AG09319 (cell line): ENCODE measurements at regions not wholly inside any gene's neighbourhood (a gene's known extent, or its start where the extent isn't known, plus 50 kb on each side); places are given as distances from the start of the nearest gene placed in this dataset.

Experiments used
- DNase-seq: peaks from one replicate; pipeline ENCODE4 v3.0.0-alpha.2; 2010; ENCODE audit warnings: low read depth; ENCODE audit errors: extremely low read depth
- TF ChIP-seq, protein P1 (sequence below): IDR thresholded peaks from 2 replicates; pipeline ENCODE4 v1.5.1; 2011; ENCODE audit warnings: low read depth, mild to moderate bottlenecking, inconsistent platforms, low read length, moderate library complexity

DNA sequence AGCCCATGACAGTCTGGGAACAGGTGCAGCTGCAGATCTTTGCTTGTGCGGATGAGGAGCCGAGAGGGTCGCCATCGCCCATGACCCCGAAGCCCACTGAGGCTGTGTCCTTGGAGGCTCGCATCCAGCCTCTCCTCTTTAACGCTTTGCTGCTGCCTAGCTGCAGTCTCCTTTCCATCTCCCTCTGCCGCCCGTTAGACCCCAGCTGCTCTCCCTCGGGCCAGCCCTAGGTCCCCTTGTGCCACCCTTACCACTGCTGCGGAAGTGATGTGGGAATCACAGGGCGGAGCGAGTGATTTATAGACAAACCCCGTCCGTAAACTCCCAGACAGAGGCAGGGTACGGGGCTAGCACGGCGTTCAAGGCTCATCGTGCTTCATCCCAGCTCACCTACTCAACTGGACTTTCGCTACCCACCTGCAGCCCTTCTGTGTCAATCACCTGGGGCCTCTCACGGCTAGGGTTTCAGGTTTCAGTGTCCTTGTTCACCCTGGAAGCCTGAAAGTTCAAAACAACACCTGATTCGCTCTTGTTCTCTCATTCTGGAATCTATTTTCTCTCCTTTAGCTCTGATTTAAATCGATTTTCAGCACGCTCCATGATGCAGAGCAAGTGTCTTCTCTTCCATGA, 76.1 kb downstream of the PAX1 start:
- DNase-seq = no peak
- TF ChIP-seq, protein P1, sequence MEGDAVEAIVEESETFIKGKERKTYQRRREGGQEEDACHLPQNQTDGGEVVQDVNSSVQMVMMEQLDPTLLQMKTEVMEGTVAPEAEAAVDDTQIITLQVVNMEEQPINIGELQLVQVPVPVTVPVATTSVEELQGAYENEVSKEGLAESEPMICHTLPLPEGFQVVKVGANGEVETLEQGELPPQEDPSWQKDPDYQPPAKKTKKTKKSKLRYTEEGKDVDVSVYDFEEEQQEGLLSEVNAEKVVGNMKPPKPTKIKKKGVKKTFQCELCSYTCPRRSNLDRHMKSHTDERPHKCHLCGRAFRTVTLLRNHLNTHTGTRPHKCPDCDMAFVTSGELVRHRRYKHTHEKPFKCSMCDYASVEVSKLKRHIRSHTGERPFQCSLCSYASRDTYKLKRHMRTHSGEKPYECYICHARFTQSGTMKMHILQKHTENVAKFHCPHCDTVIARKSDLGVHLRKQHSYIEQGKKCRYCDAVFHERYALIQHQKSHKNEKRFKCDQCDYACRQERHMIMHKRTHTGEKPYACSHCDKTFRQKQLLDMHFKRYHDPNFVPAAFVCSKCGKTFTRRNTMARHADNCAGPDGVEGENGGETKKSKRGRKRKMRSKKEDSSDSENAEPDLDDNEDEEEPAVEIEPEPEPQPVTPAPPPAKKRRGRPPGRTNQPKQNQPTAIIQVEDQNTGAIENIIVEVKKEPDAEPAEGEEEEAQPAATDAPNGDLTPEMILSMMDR = no peak

DNA sequence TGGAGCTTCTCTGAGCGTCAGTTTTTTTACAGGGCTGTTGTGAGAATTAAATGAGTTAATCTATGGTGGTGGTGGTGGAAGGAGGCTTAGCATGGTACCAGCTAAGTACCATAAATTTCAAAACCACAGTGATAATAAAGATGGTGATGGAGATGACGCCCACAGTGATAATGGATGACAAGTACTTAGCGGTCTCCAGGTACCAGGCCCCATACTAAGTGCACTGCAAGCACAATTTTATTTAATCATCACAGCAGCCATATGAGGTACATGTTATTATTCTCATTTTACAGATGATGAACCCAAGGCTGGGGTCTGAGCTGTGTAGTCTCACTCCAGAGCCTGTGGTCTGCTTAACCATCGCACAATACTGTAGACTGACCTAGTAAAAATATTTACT, 75.1 kb downstream of the PAX1 start:
- no peak for DNase-seq

More for the DNA sequence above, 75.1 kb downstream of the PAX1 start:
- TF ChIP-seq, protein P1 = no peak
